NCI-H510A (cell line): ENCODE measurements at regions not wholly inside any gene's neighbourhood (a gene's known extent, or its start where the extent isn't known, plus 50 kb on each side); places are given as distances from the start of the nearest gene placed in this dataset.
"Not testable (repeated sequence)": the region's sequence is repeated elsewhere in the genome, so short reads cannot be mapped to it uniquely, and the experiment has no call there.

Experiments used
- DNase-seq: peaks from one replicate; lab custom pipeline; 2025; lab: John Stamatoyannopoulos, UW

- DNase-seq = no peak
These were observed 132.3 kb downstream of the CSNK2A3 start for GRCh38 chr11:11220786-11221185.

GRCh38 chr11:11218629-11218986 lies 134.4 kb downstream of the CSNK2A3 start:
- DNase-seq = no peak

- no peak for DNase-seq
These were observed 135.0 kb downstream of the CSNK2A3 start for GRCh38 chr11:11217929-11218628.

DNA sequence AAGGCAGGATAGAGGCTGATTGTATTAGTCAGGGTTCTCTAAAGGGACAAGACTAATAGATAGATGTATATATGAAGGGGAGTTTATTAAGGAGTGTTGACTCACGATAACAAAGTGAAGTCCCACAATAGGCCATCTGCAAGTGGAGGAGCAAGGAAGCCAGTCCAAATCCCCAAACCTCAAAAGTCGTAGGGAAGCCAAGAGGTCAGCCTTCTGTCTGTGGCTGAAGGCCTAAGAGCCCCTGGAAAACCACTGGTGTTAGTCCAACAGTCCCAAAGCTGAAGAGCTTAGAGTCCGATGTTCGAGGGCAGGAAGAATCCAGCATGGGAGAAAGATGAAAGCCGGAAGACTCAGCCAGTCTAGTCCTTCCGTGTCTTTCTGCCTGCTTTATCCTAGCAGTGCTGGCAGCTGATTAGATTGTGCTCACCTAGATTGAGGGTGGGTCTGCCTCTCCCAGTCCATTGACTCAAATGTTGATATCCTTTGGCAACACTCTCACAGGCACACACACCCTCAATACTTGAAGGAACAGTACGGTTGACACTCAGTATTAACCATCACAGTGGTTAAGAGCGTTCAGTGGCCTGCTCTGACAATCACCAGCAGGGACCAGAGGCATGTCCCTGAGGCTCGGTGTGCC lies 135.6 kb downstream of the CSNK2A3 start:
- no peak for DNase-seq

- DNase-seq = no peak
These were observed 137.1 kb downstream of the CSNK2A3 start for GRCh38 chr11:11215944-11216343.

DNA sequence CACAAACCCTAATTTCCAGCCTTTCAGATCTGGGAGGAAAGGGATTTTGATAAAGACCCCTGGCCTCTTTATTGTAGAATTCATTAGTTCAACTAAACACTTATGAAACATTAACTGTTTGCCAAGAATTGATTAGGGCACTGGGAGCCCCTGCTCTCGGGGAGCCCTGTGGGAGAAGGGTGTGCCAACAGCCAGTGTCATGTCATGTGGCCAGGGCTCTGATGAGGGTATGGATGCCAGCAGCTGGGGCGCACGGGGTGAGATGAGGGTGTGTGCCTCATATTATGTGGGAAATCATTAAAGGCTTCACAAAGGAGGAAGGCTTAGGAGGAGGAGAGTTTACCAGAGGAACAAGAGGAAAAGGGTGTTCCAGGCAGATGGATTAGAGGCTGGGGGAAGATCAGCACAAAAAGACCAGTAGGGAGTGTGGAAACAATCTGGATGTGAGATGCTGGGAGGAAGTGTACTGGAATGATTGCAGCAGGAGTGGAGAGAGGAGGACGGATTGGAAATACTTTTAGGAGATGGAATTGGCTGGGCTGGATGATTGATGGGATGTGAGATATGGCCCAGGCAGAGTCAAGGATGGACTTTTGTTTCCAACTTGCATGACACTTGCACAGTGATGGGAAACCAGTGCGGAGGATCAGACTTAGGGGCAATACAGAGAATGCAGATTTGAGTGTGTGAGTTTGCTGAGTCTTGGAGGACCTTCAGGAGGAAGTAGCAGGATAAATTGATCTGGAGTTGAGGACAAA lies 137.8 kb downstream of the CSNK2A3 start:
- DNase-seq = no peak

- no peak for DNase-seq
These were observed 139.9 kb downstream of the CSNK2A3 start for GRCh38 chr11:11213117-11213516.

GRCh38 chr11:11211888-11212287 lies 141.2 kb downstream of the CSNK2A3 start:
- DNase-seq = no peak

DNA sequence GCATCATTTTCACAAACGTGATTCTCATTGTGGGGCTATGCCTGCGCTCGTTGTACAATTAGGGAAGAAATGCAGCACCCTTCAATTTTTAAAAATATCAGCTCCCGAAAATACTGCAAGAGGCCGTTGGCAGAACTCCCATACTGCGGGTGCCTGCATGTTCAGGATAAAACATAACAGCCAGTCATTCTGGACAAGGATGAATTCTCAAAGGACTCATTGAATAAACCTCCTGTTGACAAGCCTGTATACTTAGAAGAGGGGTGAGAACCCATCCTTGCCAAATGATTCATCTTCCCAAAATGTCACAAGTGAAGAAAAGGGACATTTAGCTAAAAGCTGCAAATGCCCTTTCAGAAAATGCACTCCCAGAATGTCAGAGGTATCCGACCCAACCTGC lies 141.9 kb downstream of the CSNK2A3 start:
- DNase-seq = no peak

GRCh38 chr11:11210446-11210845 lies 142.6 kb downstream of the CSNK2A3 start:
- DNase-seq = no peak

- no peak for DNase-seq
These were observed 143.1 kb downstream of the CSNK2A3 start for GRCh38 chr11:11209967-11210366.

GRCh38 chr11:11208994-11209393 lies 144.1 kb downstream of the CSNK2A3 start:
- no peak for DNase-seq

DNA sequence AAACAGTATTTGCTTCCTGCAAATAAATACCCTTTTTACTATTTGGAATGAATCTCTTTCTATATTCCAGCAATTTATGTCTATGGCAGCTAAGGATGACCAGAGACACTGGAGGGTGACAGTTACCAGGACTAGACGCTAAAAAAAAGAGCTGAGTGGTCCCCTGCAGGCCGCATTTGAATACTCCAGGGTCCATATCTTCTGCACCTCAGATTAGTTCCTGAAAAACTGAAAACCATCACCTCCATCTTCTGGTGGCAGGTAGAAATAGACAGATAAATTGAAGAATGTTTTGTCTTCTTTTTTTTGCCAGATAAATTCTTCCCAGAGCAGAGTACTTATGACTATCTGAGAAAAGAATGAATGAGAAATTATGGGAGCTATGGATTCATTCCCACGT lies 145.6 kb downstream of the CSNK2A3 start:
- DNase-seq = no peak

GRCh38 chr11:11206484-11206883 lies 146.6 kb downstream of the CSNK2A3 start:
- DNase-seq = no peak

- DNase-seq = no peak
These were observed 150.2 kb downstream of the CSNK2A3 start for GRCh38 chr11:11202885-11203284.

DNA sequence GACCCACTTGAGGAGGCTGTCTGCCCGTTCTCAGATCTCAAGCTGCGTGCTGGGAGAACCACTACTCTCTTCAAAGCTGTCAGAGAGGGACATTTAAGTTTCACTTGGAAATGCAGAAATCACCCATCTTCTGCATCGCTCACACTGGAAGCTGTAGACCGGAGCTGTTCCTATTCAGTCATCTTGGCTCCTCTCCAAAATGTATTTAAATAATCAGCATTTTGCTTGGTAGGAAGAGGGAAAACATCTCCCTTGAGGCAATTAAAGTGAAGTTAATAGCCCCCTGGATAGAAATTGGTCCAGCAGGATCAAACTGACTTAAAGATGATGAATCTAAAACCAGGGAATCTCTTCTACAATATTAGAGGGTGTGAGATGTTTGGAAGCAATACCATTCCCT lies 151.7 kb downstream of the CSNK2A3 start:
- not testable (repeated sequence) for DNase-seq

DNA sequence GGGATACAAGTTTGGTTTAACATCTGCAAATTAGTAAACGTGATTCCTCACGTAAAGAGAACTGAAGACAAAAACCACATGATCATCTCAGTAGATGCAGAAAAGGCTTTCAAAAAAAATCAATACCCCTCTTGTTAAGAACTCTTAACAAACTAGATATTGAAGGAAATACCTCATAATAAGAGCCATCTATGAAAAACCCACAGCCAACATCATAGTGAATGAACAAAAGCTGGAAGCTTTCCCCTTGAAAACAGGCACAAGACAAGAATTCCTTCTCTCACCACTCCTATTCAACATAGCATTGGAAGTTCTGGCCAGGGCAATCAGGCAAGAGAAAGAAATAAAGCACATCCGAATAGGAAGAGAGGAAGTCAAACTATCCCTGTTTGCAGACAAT lies 160.5 kb downstream of the CSNK2A3 start:
- no peak for DNase-seq

- no peak for DNase-seq
These were observed 163.5 kb downstream of the CSNK2A3 start for GRCh38 chr11:11189506-11189905.

GRCh38 chr11:11186249-11186648 lies 166.8 kb downstream of the CSNK2A3 start:
- DNase-seq = no peak

- no peak for DNase-seq
These were observed 170.8 kb downstream of the CSNK2A3 start for GRCh38 chr11:11182261-11182660.

GRCh38 chr11:11178671-11179638 lies 174.1 kb downstream of the CSNK2A3 start:
- no peak for DNase-seq
